Osteoblast (primary cell): ENCODE measurements at regions not wholly inside any gene's neighbourhood (a gene's known extent, or its start where the extent isn't known, plus 50 kb on each side); places are given as distances from the start of the nearest gene placed in this dataset.

Source experiments
- DNase-seq: peaks from one replicate; pipeline ENCODE4 v3.0.0; 2011; ENCODE audit warnings: low spot score, mixed read lengths; ENCODE audit not compliant: insufficient read length; ENCODE audit errors: missing footprints
- H2AFZ ChIP-seq: 2 replicates; pipeline ENCODE4 v1.6.0; 2011; ENCODE audit warnings: mild to moderate bottlenecking, low read length
- H3K27ac ChIP-seq: 2 replicates; pipeline ENCODE4 v1.5.1; 2011; ENCODE audit warnings: mild to moderate bottlenecking, low read depth, low read length, moderate library complexity
- H3K27me3 ChIP-seq: 2 replicates; pipeline ENCODE4 v1.6.0; 2012; ENCODE audit warnings: mild to moderate bottlenecking, control low read depth, inconsistent platforms, low read length, moderate library complexity; ENCODE audit not compliant: insufficient read depth
- H3K36me3 ChIP-seq: 2 replicates; pipeline ENCODE4 v1.5.1; 2011; ENCODE audit warnings: mild to moderate bottlenecking, low read length, control low read depth, moderate library complexity; ENCODE audit not compliant: insufficient read depth
- H3K4me1 ChIP-seq: 2 replicates; pipeline ENCODE4 v1.5.1; 2011; ENCODE audit warnings: mild to moderate bottlenecking, low read length, control low read depth, moderate library complexity; ENCODE audit not compliant: insufficient read depth
- H3K4me2 ChIP-seq: 2 replicates; pipeline ENCODE4 v1.6.0; 2011; ENCODE audit warnings: mild to moderate bottlenecking, low read length; ENCODE audit not compliant: insufficient read depth
- H3K4me3 ChIP-seq: fragments of 200-600 bp; sonication (generic); 3 replicates; pipeline ENCODE4 v1.5.1; 2012; ENCODE audit warnings: mild to moderate bottlenecking, low read length, inconsistent platforms; ENCODE audit not compliant: insufficient read depth
- H3K79me2 ChIP-seq: 2 replicates; pipeline ENCODE4 v1.6.0; 2012; ENCODE audit warnings: mild to moderate bottlenecking, low read length, control low read depth, inconsistent platforms; ENCODE audit not compliant: insufficient read depth
- H3K9me3 ChIP-seq: 2 replicates; pipeline ENCODE4 v1.5.1; 2011; ENCODE audit warnings: low read depth, low read length, control low read depth
- H4K20me1 ChIP-seq: 2 replicates; pipeline ENCODE4 v1.6.0; 2012; ENCODE audit warnings: mild to moderate bottlenecking, low read length, control low read depth; ENCODE audit not compliant: insufficient read depth
- CTCF ChIP-seq: IDR thresholded peaks from 2 replicates; pipeline ENCODE4 v1.5.1; 2011; ENCODE audit warnings: mild to moderate bottlenecking, low read depth, low read length, moderate library complexity; ENCODE audit errors: extremely low read depth

GRCh38 chr10:78746155-78746763, 322.5 kb upstream of the ZMIZ1 start:
- no peak for TF ChIP-seq CTCF

GRCh38 chr10:78747401-78748234, 321.1 kb upstream of the ZMIZ1 start:
- Histone ChIP-seq H3K36me3 (no peaks in the 10 kb centered on the region), H3K4me3 (no peak overlapping the region), H3K4me2 (no peak overlapping the region), H3K79me2 (no peaks in the 10 kb centered on the region), H3K9me3 (no peaks in the 10 kb centered on the region), H3K4me1 (no peaks in the 10 kb centered on the region), H4K20me1 (no peaks in the 10 kb centered on the region), H3K27me3 (peaks cover 32% of the 10 kb centered on the region), H2AFZ (no peak overlapping the region), H3K27ac (no peak overlapping the region)
- no peak for DNase-seq
- no peak for TF ChIP-seq CTCF

More at GRCh38 chr10:78746155-78746763, 322.5 kb upstream of the ZMIZ1 start:
- Histone ChIP-seq H3K27me3 (peaks cover 39% of the 10 kb centered on the region), H3K4me3 (no peak overlapping the region), H3K4me1 (no peaks in the 10 kb centered on the region), H4K20me1 (no peaks in the 10 kb centered on the region), H3K4me2 (no peak overlapping the region), H2AFZ (no peak overlapping the region), H3K79me2 (no peaks in the 10 kb centered on the region), H3K27ac (no peak overlapping the region), H3K9me3 (no peaks in the 10 kb centered on the region), H3K36me3 (no peaks in the 10 kb centered on the region)
- no peak for DNase-seq

GRCh38 chr10:78748235-78748533, 320.6 kb upstream of the ZMIZ1 start:
- no peak overlapping the region for H2AFZ ChIP-seq
- TF ChIP-seq CTCF: no peak
- no peaks in the 10 kb centered on the region for H4K20me1 ChIP-seq
- H3K36me3 ChIP-seq: no peaks in the 10 kb centered on the region
- H3K79me2 ChIP-seq: no peaks in the 10 kb centered on the region
- no peak overlapping the region for H3K27ac ChIP-seq
- no peak for DNase-seq
- no peaks in the 10 kb centered on the region for H3K9me3 ChIP-seq
- no peak overlapping the region for H3K4me2 ChIP-seq
- H3K4me3 ChIP-seq: no peak overlapping the region
- H3K4me1 ChIP-seq: no peaks in the 10 kb centered on the region
- H3K27me3 ChIP-seq: peaks cover 32% of the 10 kb centered on the region

- Histone ChIP-seq H3K4me2 (no peak overlapping the region), H4K20me1 (no peaks in the 10 kb centered on the region), H3K79me2 (no peaks in the 10 kb centered on the region), H3K27ac (no peak overlapping the region), H3K4me3 (no peak overlapping the region), H3K4me1 (peaks cover under 1% of the 10 kb centered on the region), H3K9me3 (no peaks in the 10 kb centered on the region), H2AFZ (no peak overlapping the region), H3K36me3 (no peaks in the 10 kb centered on the region), H3K27me3 (peaks cover 29% of the 10 kb centered on the region)
- no peak for TF ChIP-seq CTCF
- DNase-seq: no peak
Observed at GRCh38 chr10:78749200-78749599, 319.6 kb upstream of the ZMIZ1 start.
